ENCODE measurements at regions not wholly inside any gene's neighbourhood (a gene's known extent, or its start where the extent isn't known, plus 50 kb on each side); places are given as distances from the start of the nearest gene placed in this dataset.

DNA sequence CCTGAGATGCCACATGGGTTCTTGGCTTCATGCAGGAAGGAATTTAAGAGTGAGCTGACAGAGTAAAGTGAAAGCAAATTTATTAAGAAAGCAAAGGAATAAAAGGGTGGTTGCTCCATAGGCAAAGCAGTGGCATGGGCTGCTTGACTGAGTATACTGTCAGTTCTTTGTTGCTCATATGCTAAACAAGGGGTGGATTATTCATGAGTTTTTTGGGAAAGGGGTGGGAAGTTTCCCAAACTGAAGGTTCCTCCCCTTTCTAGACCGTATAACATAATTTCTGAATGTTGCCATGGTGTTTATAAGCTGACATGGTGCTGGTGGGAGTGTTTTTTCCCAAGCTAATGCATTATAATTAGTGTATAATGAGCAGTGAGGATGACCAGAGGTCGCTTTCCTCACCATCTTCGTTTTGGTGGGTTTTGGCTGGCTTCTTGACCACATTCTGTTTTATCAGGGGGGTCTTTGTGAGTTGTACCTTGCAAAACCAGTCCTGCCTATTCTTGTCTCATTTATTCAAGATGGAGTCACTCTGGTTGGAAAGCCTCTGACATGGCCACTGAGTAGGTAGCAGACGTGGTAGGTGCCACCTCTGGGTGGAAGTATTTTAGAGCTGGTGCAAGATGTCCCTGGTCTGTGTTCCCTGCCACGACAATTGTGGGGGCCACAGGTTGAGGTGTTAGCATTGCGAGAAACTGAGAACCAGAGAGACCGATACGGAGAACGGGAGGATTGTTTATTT, 107.5 kb upstream of the SDK1 start:
- ATAC-seq = no peak
- TF ChIP-seq TSHZ2 (CRISPR knock-in tag; IDR thresholded peaks at IDR 0.05) (no peak), ZFP30 (CRISPR knock-in tag; IDR thresholded peaks at IDR 0.05) (no peak), BACH2 (CRISPR knock-in tag; IDR thresholded peaks at IDR 0.05; ENCODE audit: borderline replicate concordance) (no peak), PPARA (CRISPR knock-in tag; IDR thresholded peaks at IDR 0.05; ENCODE audit: borderline replicate concordance) (no peak), TCF4 (CRISPR knock-in tag; IDR thresholded peaks at IDR 0.05; ENCODE audit: borderline replicate concordance) (no peak), PATZ1 (CRISPR knock-in tag; IDR thresholded peaks at IDR 0.05; ENCODE audit: borderline replicate concordance) (no peak), TOX (CRISPR knock-in tag; IDR thresholded peaks at IDR 0.05; ENCODE audit: borderline replicate concordance) (no peak), ARNTL (CRISPR knock-in tag; IDR thresholded peaks at IDR 0.05; ENCODE audit: borderline replicate concordance, low read depth) (no peak), ZNF565 (CRISPR knock-in tag; conservative IDR thresholded peaks at IDR 0.05; ENCODE audit: low read depth) (no peak), ESRRG (CRISPR knock-in tag; IDR thresholded peaks at IDR 0.05) (no peak), SNAI2 (CRISPR knock-in tag; IDR thresholded peaks at IDR 0.05) (no peak), GLIS3 (CRISPR knock-in tag; IDR thresholded peaks at IDR 0.05) (no peak), RARB (CRISPR knock-in tag; IDR thresholded peaks at IDR 0.05) (no peak), ZFP3 (CRISPR knock-in tag; IDR thresholded peaks at IDR 0.05) (no peak), ZNF8 (CRISPR knock-in tag; IDR thresholded peaks at IDR 0.05) (no peak), CREB5 (CRISPR knock-in tag; IDR thresholded peaks at IDR 0.05; ENCODE audit: low read depth) (no peak), CSDC2 (CRISPR knock-in tag; IDR thresholded peaks at IDR 0.05) (no peak), ZC3H10 (CRISPR knock-in tag; IDR thresholded peaks at IDR 0.05) (no peak)
- TF ChIP-seq, protein P1, sequence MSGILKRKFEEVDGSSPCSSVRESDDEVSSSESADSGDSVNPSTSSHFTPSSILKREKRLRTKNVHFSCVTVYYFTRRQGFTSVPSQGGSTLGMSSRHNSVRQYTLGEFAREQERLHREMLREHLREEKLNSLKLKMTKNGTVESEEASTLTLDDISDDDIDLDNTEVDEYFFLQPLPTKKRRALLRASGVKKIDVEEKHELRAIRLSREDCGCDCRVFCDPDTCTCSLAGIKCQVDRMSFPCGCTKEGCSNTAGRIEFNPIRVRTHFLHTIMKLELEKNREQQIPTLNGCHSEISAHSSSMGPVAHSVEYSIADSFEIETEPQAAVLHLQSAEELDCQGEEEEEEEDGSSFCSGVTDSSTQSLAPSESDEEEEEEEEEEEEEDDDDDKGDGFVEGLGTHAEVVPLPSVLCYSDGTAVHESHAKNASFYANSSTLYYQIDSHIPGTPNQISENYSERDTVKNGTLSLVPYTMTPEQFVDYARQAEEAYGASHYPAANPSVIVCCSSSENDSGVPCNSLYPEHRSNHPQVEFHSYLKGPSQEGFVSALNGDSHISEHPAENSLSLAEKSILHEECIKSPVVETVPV (CRISPR knock-in tag; IDR thresholded peaks at IDR 0.05) = no peak
- TF ChIP-seq, protein P2, sequence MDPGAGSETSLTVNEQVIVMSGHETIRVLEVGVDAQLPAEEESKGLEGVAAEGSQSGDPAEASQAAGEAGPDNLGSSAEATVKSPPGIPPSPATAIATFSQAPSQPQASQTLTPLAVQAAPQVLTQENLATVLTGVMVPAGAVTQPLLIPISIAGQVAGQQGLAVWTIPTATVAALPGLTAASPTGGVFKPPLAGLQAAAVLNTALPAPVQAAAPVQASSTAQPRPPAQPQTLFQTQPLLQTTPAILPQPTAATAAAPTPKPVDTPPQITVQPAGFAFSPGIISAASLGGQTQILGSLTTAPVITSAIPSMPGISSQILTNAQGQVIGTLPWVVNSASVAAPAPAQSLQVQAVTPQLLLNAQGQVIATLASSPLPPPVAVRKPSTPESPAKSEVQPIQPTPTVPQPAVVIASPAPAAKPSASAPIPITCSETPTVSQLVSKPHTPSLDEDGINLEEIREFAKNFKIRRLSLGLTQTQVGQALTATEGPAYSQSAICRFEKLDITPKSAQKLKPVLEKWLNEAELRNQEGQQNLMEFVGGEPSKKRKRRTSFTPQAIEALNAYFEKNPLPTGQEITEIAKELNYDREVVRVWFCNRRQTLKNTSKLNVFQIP (CRISPR knock-in tag; IDR thresholded peaks at IDR 0.05; ENCODE audit: borderline replicate concordance, low read depth) = no peak

DNA sequence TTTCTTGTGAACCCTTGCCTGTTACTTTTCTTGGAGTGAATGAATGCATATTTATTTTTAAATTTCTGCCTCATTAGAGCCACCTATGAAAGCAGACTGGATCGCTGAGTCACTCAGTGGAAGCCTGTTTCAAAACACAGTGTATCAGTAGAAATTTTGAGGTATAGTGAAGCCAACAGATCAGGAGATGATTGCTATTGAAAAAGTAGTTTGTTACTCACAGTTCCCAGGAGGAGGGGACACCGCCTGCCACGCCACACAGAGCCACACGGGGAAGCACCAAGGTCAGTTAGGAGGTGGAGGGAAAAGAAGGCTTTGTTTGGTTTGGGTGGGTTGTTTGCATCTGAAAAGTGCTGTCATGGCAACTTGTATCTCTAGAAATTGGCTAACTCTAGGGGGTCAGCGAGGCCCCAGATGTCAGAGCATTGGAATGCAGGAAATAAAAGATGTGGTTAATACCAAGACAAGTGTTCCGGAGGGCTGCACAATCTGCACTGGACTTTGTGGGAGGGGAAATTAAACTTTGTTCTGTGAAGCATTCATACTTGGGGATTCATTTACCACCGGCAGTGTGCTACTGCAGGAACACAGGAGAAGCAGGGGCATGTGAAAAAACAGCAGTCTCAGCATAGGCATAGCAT, 106.4 kb upstream of the SDK1 start:
- no peak for ATAC-seq
- TF ChIP-seq ZNF70 (CRISPR knock-in tag; IDR thresholded peaks at IDR 0.05) = no peak
- TF ChIP-seq ARNTL (CRISPR knock-in tag; IDR thresholded peaks at IDR 0.05; ENCODE audit: borderline replicate concordance, low read depth) = no peak
- no peak for TF ChIP-seq PATZ1 (CRISPR knock-in tag; IDR thresholded peaks at IDR 0.05; ENCODE audit: borderline replicate concordance)
- TF ChIP-seq CREB5 (CRISPR knock-in tag; IDR thresholded peaks at IDR 0.05; ENCODE audit: low read depth) = no peak
- no peak for TF ChIP-seq PPARA (CRISPR knock-in tag; IDR thresholded peaks at IDR 0.05; ENCODE audit: borderline replicate concordance)
- no peak for TF ChIP-seq OSR1 (CRISPR knock-in tag; IDR thresholded peaks at IDR 0.05)
- TF ChIP-seq GLIS3 (CRISPR knock-in tag; IDR thresholded peaks at IDR 0.05) = no peak
- TF ChIP-seq RARB (CRISPR knock-in tag; IDR thresholded peaks at IDR 0.05) = no peak
- TF ChIP-seq, protein P1 (CRISPR knock-in tag; IDR thresholded peaks at IDR 0.05) = no peak
- no peak for TF ChIP-seq CSDC2 (CRISPR knock-in tag; IDR thresholded peaks at IDR 0.05)
- TF ChIP-seq ZC3H10 (CRISPR knock-in tag; IDR thresholded peaks at IDR 0.05) = no peak
- TF ChIP-seq ISL1 (CRISPR knock-in tag; IDR thresholded peaks at IDR 0.05) = no peak
- no peak for TF ChIP-seq ZNF565 (CRISPR knock-in tag; conservative IDR thresholded peaks at IDR 0.05; ENCODE audit: low read depth)

Data from SK-N-SH treated with all-trans-retinoic acid at 6 μM for 48 hours (cell line).